ENCODE measurements at regions not wholly inside any gene's neighbourhood (a gene's known extent, or its start where the extent isn't known, plus 50 kb on each side); places are given as distances from the start of the nearest gene placed in this dataset.
"Not testable (repeated sequence)": the region's sequence is repeated elsewhere in the genome, so short reads cannot be mapped to it uniquely, and the experiment has no call there.

GRCh38 chrX:113514906-113515305 is 674.3 kb upstream of the AMOT start:
- H3K4me3 ChIP-seq, result no peak overlapping the region
- intact Hi-C loops (cut with DNase I), result no loop called here
- ATAC-seq (no peak), DNase-seq (no peak)
- no peak for TF ChIP-seq CTCF (IDR thresholded peaks at IDR 0.05)
- no peak for TF ChIP-seq POLR2A (IDR thresholded peaks at IDR 0.05)
- H3K27ac ChIP-seq, result no peak overlapping the region
- H3K36me3 ChIP-seq, result no peaks in the 10 kb centered on the region
- H3K9me3 ChIP-seq, result no peaks in the 10 kb centered on the region
- H3K4me1 ChIP-seq, result no peaks in the 10 kb centered on the region
- 0% methylated on average over 2 of the region's 2 CpGs for WGBS (ENCODE audit: insufficient coverage, low coverage, low lambda C conversion rate, missing lambda C conversion rate)
- H3K27me3 ChIP-seq, result peaks cover 0 to under 1% of the 10 kb centered on the region in 2 donors

- no peaks in the 10 kb centered on the region for H3K4me1 ChIP-seq
- no peaks in the 10 kb centered on the region for H3K27me3 ChIP-seq
- no peak overlapping the region for H3K4me3 ChIP-seq
- 25% methylated on average over 7 of the region's 7 CpGs for WGBS (ENCODE audit: insufficient coverage, low coverage, low lambda C conversion rate, missing lambda C conversion rate)
- TF ChIP-seq POLR2A (IDR thresholded peaks at IDR 0.05) (no peak), CTCF (IDR thresholded peaks at IDR 0.05) (no peak)
- no peaks in the 10 kb centered on the region for H3K9me3 ChIP-seq
- no peak for ATAC-seq
- H3K27ac ChIP-seq, result no peak overlapping the region
- intact Hi-C loops (cut with DNase I), result no loop called here
- H3K36me3 ChIP-seq, result no peaks in the 10 kb centered on the region
- no peak for DNase-seq
These were observed 672.2 kb upstream of the AMOT start for GRCh38 chrX:113512700-113513395.

- WGBS (ENCODE audit: insufficient coverage, low coverage, low lambda C conversion rate, missing lambda C conversion rate), result 60% methylated on average over 1 of the region's 1 CpG
- TF ChIP-seq POLR2A (IDR thresholded peaks at IDR 0.05) (no peak), CTCF (IDR thresholded peaks at IDR 0.05) (no peak)
These were observed 670.0 kb upstream of the AMOT start for GRCh38 chrX:113510586-113510985.

GRCh38 chrX:113492895-113493294 is 652.3 kb upstream of the AMOT start:
- no peak for ATAC-seq
- TF ChIP-seq CTCF (IDR thresholded peaks at IDR 0.05) (no peak), POLR2A (IDR thresholded peaks at IDR 0.05) (no peak)
- no peaks in the 10 kb centered on the region for H3K27me3 ChIP-seq

More at GRCh38 chrX:113510586-113510985, 670.0 kb upstream of the AMOT start:
- intact Hi-C loops (cut with DNase I), result no loop called here
- H3K4me3 ChIP-seq, result no peak overlapping the region
- DNase-seq (no peak), ATAC-seq (no peak)
- H3K9me3 ChIP-seq, result no peaks in the 10 kb centered on the region
- H3K27ac ChIP-seq, result no peak overlapping the region
- no peaks in the 10 kb centered on the region for H3K4me1 ChIP-seq
- no peaks in the 10 kb centered on the region for H3K27me3 ChIP-seq
- H3K36me3 ChIP-seq, result no peaks in the 10 kb centered on the region

GRCh38 chrX:113473418-113473817 is 632.8 kb upstream of the AMOT start:
- DNase-seq (no peak), ATAC-seq (no peak)
- intact Hi-C loops (cut with DNase I), result no loop called here
- Histone ChIP-seq H3K27ac (no peak overlapping the region), H3K36me3 (no peaks in the 10 kb centered on the region), H3K4me1 (no peaks in the 10 kb centered on the region), H3K9me3 (no peaks in the 10 kb centered on the region), H3K4me3 (no peak overlapping the region), H3K27me3 (peaks cover 0 to 6% of the 10 kb centered on the region in 2 donors)
- 43% methylated on average over 3 of the region's 3 CpGs for WGBS (ENCODE audit: insufficient coverage, low coverage, low lambda C conversion rate, missing lambda C conversion rate)
- no peak for TF ChIP-seq CTCF (IDR thresholded peaks at IDR 0.05)
- no peak for TF ChIP-seq POLR2A (IDR thresholded peaks at IDR 0.05)

More at GRCh38 chrX:113492895-113493294, 652.3 kb upstream of the AMOT start:
- intact Hi-C loops (cut with DNase I), result no loop called here
- H3K4me3 ChIP-seq, result no peak overlapping the region
- no peaks in the 10 kb centered on the region for H3K36me3 ChIP-seq
- H3K4me1 ChIP-seq, result no peaks in the 10 kb centered on the region
- no peaks in the 10 kb centered on the region for H3K9me3 ChIP-seq
- DNase-seq, result no peak
- no peak overlapping the region for H3K27ac ChIP-seq

- H3K27ac ChIP-seq; H3K4me1 ChIP-seq; intact Hi-C loops (cut with DNase I); H3K27me3 ChIP-seq; H3K9me3 ChIP-seq; H3K36me3 ChIP-seq; DNase-seq; H3K4me3 ChIP-seq; ATAC-seq: not testable (repeated sequence)
- 54% methylated on average over 5 of the region's 5 CpGs for WGBS (ENCODE audit: insufficient coverage, low coverage, low lambda C conversion rate, missing lambda C conversion rate)
These were observed 632.4 kb upstream of the AMOT start for GRCh38 chrX:113473015-113473414.

Data from right lobe of liver (tissue), 6 donors.